Vagina (tissue), 2 donors: ENCODE measurements at regions not wholly inside any gene's neighbourhood (a gene's known extent, or its start where the extent isn't known, plus 50 kb on each side); places are given as distances from the start of the nearest gene placed in this dataset.

Experiments used
- CTCF ChIP-seq, 3 experiments: fragments of 450-650 bp in 2 of 3; fragments of 200-600 bp in 1 of 3; sonication (generic) in 1 of 3; IDR thresholded peaks; one replicate each; pipeline ENCODE4 v1.5.1; 2017 to 2019; ENCODE audit warnings: antibody characterized with exemption in 3 of 3, mild to moderate bottlenecking in 2 of 3, moderate library complexity in 2 of 3
- POLR2A ChIP-seq, 2 donors: fragments of 450-650 bp; IDR thresholded peaks; one replicate each; pipeline ENCODE4 v1.6.1; 2017; ENCODE audit warnings: antibody characterized with exemption in 2 of 2, mild to moderate bottlenecking in 2 of 2, moderate library complexity in 2 of 2
- POLR2AphosphoS5 ChIP-seq, 2 donors: sonication (generic); formaldehyde crosslinking; IDR thresholded peaks; one replicate each; pipeline ENCODE4 v1.9.0; 2017; ENCODE audit warnings: antibody characterized with exemption in 2 of 2, mild to moderate bottlenecking in 2 of 2, low read depth in 1 of 2; ENCODE audit not compliant: insufficient read depth in 1 of 2

DNA sequence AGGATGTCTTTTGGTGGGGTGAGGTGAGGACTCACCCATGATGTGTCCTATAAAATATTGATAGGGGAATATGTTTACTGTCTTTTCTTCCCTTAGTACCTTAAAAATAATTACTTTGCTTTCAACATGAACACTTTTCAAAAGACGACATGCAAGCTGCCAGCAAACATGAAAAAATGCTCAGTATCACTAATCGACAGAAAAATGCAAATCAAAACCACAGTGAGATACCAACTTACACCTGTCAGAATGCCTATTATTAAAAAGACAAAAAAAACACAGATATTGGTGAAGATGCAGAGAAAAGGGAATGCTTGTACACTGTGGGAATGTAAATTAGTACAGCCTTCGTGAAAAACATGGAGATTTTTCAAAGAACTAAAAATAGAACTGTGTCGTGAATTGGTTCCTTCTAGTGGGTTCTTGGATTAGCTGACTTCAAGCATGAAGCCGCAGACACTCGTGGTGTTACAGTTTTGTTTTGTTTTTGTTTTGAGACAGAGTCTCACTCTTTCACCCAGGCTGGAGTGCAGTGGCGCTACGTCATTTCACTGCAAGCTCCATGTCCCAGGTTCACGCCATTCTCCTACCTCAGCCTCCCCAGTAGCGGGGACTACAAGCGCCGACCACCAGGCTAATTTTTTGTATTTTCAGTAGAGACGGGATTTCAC is 160.9 kb downstream of the FGF9 start:
- TF ChIP-seq CTCF (IDR thresholded peaks at IDR 0.05) (no peak), POLR2A (IDR thresholded peaks at IDR 0.05) (no peak), POLR2AphosphoS5 (IDR thresholded peaks at IDR 0.05; ENCODE audit: insufficient read depth in 1 of 2, low read depth in 1 of 2) (no peak)
